SU-DHL-6 (cell line): ENCODE measurements at regions not wholly inside any gene's neighbourhood (a gene's known extent, or its start where the extent isn't known, plus 50 kb on each side); places are given as distances from the start of the nearest gene placed in this dataset.

Experiments
- H2AFZ ChIP-seq: fragments of 200-600 bp; sonication (generic); 2 replicates; pipeline ENCODE4 v1.6.1; 2014; ENCODE audit warnings: low read depth, mild to moderate bottlenecking, moderate library complexity, mixed read lengths, antibody characterized with exemption, low read length; ENCODE audit not compliant: severe bottlenecking
- H3F3A ChIP-seq: fragments of 200-600 bp; shearing (Covaris generic); 2 replicates; pipeline ENCODE4 v1.6.0; 2016; ENCODE audit warnings: antibody characterized with exemption, mild to moderate bottlenecking; ENCODE audit not compliant: insufficient read depth
- H3K27ac ChIP-seq: fragments of 200-600 bp; sonication (generic); 2 replicates; pipeline ENCODE4 v1.5.1; 2016; ENCODE audit warnings: low read depth, mild to moderate bottlenecking, low read length, moderate library complexity, mixed read lengths
- H3K27me3 ChIP-seq: fragments of 200-600 bp; sonication (generic), shearing (Covaris generic); 2 replicates; pipeline ENCODE4 v1.6.0; 2014; ENCODE audit warnings: mild to moderate bottlenecking, low read length
- H3K36me3 ChIP-seq: fragments of 200-600 bp; sonication (generic); 2 replicates; pipeline ENCODE4 v1.6.1; 2014; ENCODE audit warnings: mild to moderate bottlenecking, low read length, mixed read lengths
- H3K4me2 ChIP-seq: fragments of 300-600, 200-600 bp; shearing (Covaris generic), sonication (generic); 2 replicates; pipeline ENCODE4 v1.6.0; 2014; ENCODE audit warnings: low read length, low read depth, mild to moderate bottlenecking; ENCODE audit not compliant: poor library complexity, severe bottlenecking
- H3K4me3 ChIP-seq: fragments of 200-600 bp; sonication (generic); 2 replicates; pipeline ENCODE4 v1.5.1; 2014; ENCODE audit warnings: antibody characterized with exemption, low read length, mild to moderate bottlenecking, mixed read lengths; ENCODE audit not compliant: insufficient read depth, poor library complexity, severe bottlenecking
- H3K79me2 ChIP-seq: fragments of 200-600 bp; sonication (generic); 2 replicates; pipeline ENCODE4 v1.6.1; 2014; ENCODE audit warnings: mild to moderate bottlenecking, low read length, moderate library complexity; ENCODE audit not compliant: insufficient read depth
- H3K9ac ChIP-seq: fragments of 200-600 bp; sonication (generic); 2 replicates; pipeline ENCODE4 v1.7.0; 2014; ENCODE audit warnings: mild to moderate bottlenecking, low read length
- H3K9me2 ChIP-seq: fragments of 200-600 bp; sonication (generic); replicated peaks from 2 replicates; pipeline ENCODE4 v1.6.1; 2014; ENCODE audit warnings: low read length; ENCODE audit not compliant: insufficient read depth
- H3K9me3 ChIP-seq: fragments of 200-600 bp; sonication (generic); 2 replicates; pipeline ENCODE4 v1.6.1; 2014; ENCODE audit warnings: low read length, mixed read lengths; ENCODE audit not compliant: insufficient read depth
- H4K20me1 ChIP-seq: fragments of 200-600 bp; sonication (generic); 2 replicates; pipeline ENCODE4 v1.6.1; 2014; ENCODE audit warnings: low read depth, mild to moderate bottlenecking, antibody characterized with exemption, low read length, moderate library complexity, mixed read lengths
- EZH2phosphoT487 ChIP-seq: fragments of 200-600 bp; sonication (generic), shearing (Covaris generic); conservative IDR thresholded peaks from 2 replicates; pipeline ENCODE4 v1.6.1; 2018; ENCODE audit warnings: mild to moderate bottlenecking, antibody characterized with exemption, low read length, moderate library complexity, mixed read lengths
- TF ChIP-seq, protein P1 (sequence below): fragments of 200-600 bp; sonication (generic); IDR thresholded peaks from one replicate; pipeline ENCODE4 v1.5.1; 2017; ENCODE audit warnings: antibody characterized with exemption, mild to moderate bottlenecking, low read length, moderate library complexity; ENCODE audit not compliant: insufficient read depth, poor library complexity, severe bottlenecking

GRCh38 chr20:40757087-40757486 lies 68.1 kb upstream of the MAFB start:
- Histone ChIP-seq H3K4me3 (no peak overlapping the region), H3K4me2 (no peak overlapping the region)

DNA sequence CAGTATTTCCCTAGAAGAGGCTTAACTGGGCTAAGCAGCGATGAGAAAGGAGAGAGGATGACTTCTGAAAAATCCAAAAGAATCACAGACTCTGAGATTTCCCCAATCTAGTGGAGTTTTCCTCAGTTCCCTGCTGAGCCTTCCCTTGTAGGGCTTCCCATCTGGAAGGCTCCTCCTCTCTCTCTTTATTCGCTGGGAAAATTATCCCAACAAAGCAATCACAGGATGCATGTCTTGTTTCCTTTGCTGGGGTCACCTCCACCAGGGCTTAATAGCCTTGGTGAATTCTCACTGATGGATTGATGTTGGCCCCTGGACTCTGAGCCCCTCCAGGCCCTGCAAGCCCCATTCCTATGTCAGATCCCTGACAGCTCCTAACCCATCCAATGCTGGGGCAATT lies 69.8 kb upstream of the MAFB start:
- Histone ChIP-seq H3K27ac (no peak overlapping the region), H3K4me3 (no peak overlapping the region), H3K4me2 (no peak overlapping the region), H3K9ac (no peak overlapping the region), H2AFZ (no peak overlapping the region), H3K9me3 (no peaks in the 10 kb centered on the region), H4K20me1 (no peaks in the 10 kb centered on the region), H3K9me2 (no peaks in the 10 kb centered on the region), H3K27me3 (no peaks in the 10 kb centered on the region), H3F3A (no peaks in the 10 kb centered on the region), H3K79me2 (no peaks in the 10 kb centered on the region), H3K36me3 (no peaks in the 10 kb centered on the region)
- TF ChIP-seq, protein P1, sequence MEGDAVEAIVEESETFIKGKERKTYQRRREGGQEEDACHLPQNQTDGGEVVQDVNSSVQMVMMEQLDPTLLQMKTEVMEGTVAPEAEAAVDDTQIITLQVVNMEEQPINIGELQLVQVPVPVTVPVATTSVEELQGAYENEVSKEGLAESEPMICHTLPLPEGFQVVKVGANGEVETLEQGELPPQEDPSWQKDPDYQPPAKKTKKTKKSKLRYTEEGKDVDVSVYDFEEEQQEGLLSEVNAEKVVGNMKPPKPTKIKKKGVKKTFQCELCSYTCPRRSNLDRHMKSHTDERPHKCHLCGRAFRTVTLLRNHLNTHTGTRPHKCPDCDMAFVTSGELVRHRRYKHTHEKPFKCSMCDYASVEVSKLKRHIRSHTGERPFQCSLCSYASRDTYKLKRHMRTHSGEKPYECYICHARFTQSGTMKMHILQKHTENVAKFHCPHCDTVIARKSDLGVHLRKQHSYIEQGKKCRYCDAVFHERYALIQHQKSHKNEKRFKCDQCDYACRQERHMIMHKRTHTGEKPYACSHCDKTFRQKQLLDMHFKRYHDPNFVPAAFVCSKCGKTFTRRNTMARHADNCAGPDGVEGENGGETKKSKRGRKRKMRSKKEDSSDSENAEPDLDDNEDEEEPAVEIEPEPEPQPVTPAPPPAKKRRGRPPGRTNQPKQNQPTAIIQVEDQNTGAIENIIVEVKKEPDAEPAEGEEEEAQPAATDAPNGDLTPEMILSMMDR = no peak
- TF ChIP-seq EZH2phosphoT487 = no peak

More at GRCh38 chr20:40757087-40757486, 68.1 kb upstream of the MAFB start:
- Histone ChIP-seq H3K9ac (no peak overlapping the region), H3K27me3 (no peaks in the 10 kb centered on the region), H3F3A (no peaks in the 10 kb centered on the region), H3K9me2 (no peaks in the 10 kb centered on the region), H3K9me3 (no peaks in the 10 kb centered on the region), H4K20me1 (no peaks in the 10 kb centered on the region), H2AFZ (no peak overlapping the region), H3K27ac (no peak overlapping the region), H3K79me2 (no peaks in the 10 kb centered on the region), H3K36me3 (no peaks in the 10 kb centered on the region)
- TF ChIP-seq, protein P1 = no peak
- TF ChIP-seq EZH2phosphoT487 = no peak

- no peak overlapping the region for H3K4me2 ChIP-seq
- no peak overlapping the region for H3K27ac ChIP-seq
- H3F3A ChIP-seq = no peaks in the 10 kb centered on the region
- H4K20me1 ChIP-seq = no peaks in the 10 kb centered on the region
- TF ChIP-seq EZH2phosphoT487 = no peak
- TF ChIP-seq, protein P1 = no peak
- no peak overlapping the region for H3K4me3 ChIP-seq
- H3K36me3 ChIP-seq = no peaks in the 10 kb centered on the region
- H3K27me3 ChIP-seq = no peaks in the 10 kb centered on the region
- H3K79me2 ChIP-seq = no peaks in the 10 kb centered on the region
- no peak overlapping the region for H3K9ac ChIP-seq
- H3K9me3 ChIP-seq = no peaks in the 10 kb centered on the region
- H3K9me2 ChIP-seq = no peaks in the 10 kb centered on the region
- no peak overlapping the region for H2AFZ ChIP-seq
Observed at GRCh38 chr20:40760399-40760798, 71.4 kb upstream of the MAFB start.
